AG20443 (cell line): ENCODE measurements at regions not wholly inside any gene's neighbourhood (a gene's known extent, or its start where the extent isn't known, plus 50 kb on each side); places are given as distances from the start of the nearest gene placed in this dataset.

Experiments
- DNase-seq: peaks from one replicate; pipeline ENCODE4 v3.0.0; 2012; ENCODE audit warnings: low spot score, mixed read lengths

- DNase-seq, result no peak
These were observed 1862.8 kb downstream of the EFNA5 start for GRCh38 chr5:105807951-105808350.

GRCh38 chr5:105807290-105807689, 1863.4 kb downstream of the EFNA5 start:
- no peak for DNase-seq

GRCh38 chr5:105806596-105806995, 1864.1 kb downstream of the EFNA5 start:
- DNase-seq, result no peak

- DNase-seq, result no peak
These were observed 1867.3 kb downstream of the EFNA5 start for GRCh38 chr5:105803431-105803830.

- no peak for DNase-seq
These were observed 1876.2 kb downstream of the EFNA5 start for GRCh38 chr5:105794578-105794977.

- DNase-seq, result no peak
These were observed 1881.5 kb downstream of the EFNA5 start for GRCh38 chr5:105789246-105789645.

- DNase-seq, result no peak
These were observed 1886.9 kb downstream of the EFNA5 start for GRCh38 chr5:105783811-105784210.

GRCh38 chr5:105782501-105782900, 1888.2 kb downstream of the EFNA5 start:
- DNase-seq, result no peak

GRCh38 chr5:105773241-105773640, 1897.5 kb downstream of the EFNA5 start:
- no peak for DNase-seq

GRCh38 chr5:105767267-105767666, 1903.5 kb downstream of the EFNA5 start:
- DNase-seq, result no peak

GRCh38 chr5:105762728-105763127, 1908.0 kb downstream of the EFNA5 start:
- DNase-seq, result no peak

- no peak for DNase-seq
These were observed 1916.7 kb downstream of the EFNA5 start for GRCh38 chr5:105754056-105754455.

GRCh38 chr5:105752801-105753200, 1917.9 kb downstream of the EFNA5 start:
- no peak for DNase-seq

- no peak for DNase-seq
These were observed 1918.8 kb downstream of the EFNA5 start for GRCh38 chr5:105751908-105752307.

- no peak for DNase-seq
These were observed 1925.6 kb downstream of the EFNA5 start for GRCh38 chr5:105745111-105745510.

- DNase-seq, result no peak
These were observed 1930.5 kb downstream of the EFNA5 start for GRCh38 chr5:105740242-105740641.

- no peak for DNase-seq
These were observed 1931.0 kb downstream of the EFNA5 start for GRCh38 chr5:105739732-105740131.

GRCh38 chr5:105735704-105736103, 1935.0 kb downstream of the EFNA5 start:
- no peak for DNase-seq

- DNase-seq, result no peak
These were observed 1939.8 kb downstream of the EFNA5 start for GRCh38 chr5:105730982-105731381.

GRCh38 chr5:105726093-105726492, 1944.6 kb downstream of the EFNA5 start:
- DNase-seq, result no peak

- DNase-seq, result no peak
These were observed 1962.3 kb downstream of the EFNA5 start for GRCh38 chr5:105708442-105708841.

- no peak for DNase-seq
These were observed 1968.4 kb downstream of the EFNA5 start for GRCh38 chr5:105702323-105702722.

- DNase-seq, result no peak
These were observed 1974.3 kb downstream of the EFNA5 start for GRCh38 chr5:105696440-105696839.

GRCh38 chr5:105695941-105696340, 1974.8 kb downstream of the EFNA5 start:
- DNase-seq, result no peak

GRCh38 chr5:105689596-105689995, 1981.1 kb downstream of the EFNA5 start:
- DNase-seq, result no peak
